ENCODE measurements at regions not wholly inside any gene's neighbourhood (a gene's known extent, or its start where the extent isn't known, plus 50 kb on each side); places are given as distances from the start of the nearest gene placed in this dataset.

DNA sequence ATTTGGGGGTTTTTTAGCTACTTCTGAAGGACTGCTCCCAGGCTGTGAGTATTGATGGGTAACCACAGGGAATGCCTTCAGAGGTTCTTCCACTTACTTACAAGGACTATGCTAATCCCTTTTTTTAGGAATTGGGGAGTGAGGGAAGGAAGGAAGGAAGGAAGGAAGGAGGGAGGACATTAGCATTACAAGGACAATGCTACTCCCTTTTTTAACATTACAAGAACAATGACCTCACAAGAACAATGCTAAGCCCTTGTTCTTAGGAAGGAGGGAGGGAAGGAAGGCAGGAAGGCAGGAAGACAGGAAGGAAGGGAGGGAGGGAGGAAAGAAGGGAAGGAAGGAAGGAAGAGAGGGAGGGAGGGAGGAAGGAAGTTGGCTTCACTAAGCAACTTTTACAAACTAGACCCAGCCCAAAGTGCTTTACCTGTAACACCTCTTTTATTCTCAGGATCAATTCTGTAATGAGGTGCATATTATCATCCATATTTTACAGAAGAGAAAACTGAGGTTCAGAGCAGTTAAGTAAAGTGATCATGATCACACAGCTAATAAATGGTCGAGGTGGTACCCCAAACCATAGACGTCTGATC is 446.8 kb upstream of the JARID2 start:
- no peak for DNase-seq

DNA sequence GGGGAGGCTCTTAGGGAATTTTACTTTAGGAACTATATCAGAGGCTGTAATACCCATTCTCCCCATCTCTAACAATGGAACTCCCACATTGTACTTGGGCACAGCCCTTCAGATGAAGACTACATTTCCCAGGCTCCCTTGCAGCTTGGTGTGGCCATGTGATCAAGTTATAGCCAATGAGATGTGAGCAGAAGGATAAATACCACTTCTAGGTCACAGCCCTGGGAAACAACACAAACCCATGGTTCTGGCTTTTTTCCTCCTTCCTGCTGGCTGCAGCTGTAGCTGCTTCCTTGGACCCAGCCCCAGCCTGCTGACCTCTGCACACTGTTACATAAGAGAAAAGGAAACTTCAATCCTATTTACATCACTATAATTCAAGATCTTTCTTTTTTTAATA is 445.9 kb upstream of the JARID2 start:
- peak in 40 of 56 donors; percentile 1 to 77 (median 32) for DNase-seq

DNA sequence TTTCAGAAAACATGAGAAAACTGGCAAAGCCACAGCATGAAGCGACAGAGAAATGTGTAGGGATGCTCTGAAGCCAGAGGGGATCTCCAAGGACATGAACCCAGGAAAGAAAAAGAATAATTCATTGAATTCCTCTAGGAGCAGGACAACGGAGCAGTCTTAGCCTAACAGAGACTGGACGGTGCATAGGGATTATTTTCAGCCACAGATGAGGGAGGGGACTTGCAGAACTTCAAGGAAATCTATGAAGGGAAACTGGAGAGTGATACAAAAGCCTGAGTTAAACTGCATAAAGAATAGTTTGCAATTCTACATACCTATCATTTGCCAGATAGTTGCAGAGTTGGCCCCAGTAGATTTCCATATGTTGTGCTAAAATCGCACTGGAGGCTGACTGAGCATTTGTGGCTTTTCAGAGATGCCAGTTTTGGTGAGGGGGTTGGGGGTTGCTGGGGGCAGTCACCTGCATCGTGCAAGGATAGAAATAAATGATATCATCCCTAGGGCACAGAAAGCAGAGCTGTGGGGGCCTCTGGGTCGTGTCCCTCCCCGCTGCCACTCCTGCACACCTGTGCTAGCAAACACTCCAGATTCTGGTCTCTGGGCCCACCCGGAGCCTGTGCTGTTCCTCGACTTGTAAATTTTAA is 443.2 kb upstream of the JARID2 start:
- DNase-seq = no peak

DNA sequence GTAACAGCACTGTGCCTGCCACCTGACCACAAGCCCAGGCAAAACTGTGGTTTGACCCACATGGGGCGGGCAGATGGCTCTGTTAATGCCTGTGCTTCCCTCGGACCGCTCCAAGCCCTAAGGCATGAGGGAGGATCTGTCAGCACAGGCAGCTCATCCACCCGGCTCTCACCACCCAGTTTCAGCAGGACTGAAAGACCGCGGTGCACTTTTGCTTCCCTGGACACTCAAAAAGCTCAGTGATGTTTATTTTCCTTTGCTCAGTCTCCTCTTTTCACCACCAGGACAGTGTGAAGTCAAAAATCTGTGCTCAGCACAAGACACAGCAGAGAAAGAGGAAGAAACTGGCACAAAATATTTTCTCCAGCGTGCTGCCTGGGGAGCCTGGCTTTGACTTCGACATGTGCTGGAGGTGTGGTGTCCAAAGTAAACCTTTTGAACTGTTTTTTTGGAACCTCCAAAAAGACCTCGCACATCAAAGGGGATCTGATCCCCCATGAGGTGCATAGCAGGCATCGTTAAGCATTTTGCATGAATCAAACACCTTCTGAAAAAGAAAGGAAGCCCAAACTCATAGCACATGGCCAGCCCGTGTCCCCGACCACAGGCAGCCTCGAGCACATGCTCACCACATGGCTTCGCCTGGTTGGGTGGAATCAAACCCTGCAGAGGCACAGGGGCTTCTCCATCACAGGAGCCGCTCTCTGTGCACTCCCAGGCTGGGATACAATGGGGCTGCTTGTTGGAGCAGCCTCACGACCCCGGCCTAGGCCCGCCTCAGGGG is 441.7 kb upstream of the JARID2 start:
- DNase-seq = peak in 8 of 56 donors; percentile 2 to 56 (median 22)

DNA sequence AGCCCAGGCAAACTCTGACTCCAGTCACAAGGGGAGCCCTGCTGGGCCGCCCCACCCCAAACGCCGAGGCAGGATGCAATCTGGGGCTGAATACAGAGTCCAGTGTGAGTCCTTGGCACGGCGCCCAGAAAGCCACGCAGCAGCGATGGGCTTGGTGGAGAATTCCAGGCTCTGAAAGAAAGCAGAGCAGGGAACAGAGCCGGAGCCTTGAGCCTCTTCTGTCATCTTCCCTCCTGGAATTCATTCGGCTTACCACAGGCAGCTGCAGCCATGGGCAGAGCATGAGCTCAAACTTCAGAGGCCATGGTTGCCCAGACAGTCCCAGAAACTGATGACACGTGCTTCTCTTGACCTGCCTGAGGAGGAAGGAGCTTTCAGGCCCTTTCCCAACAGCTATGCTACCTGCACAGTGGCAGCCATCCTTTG is 441.1 kb upstream of the JARID2 start:
- DNase-seq = peak in 55 of 56 donors; percentile 23 to 91 (median 69)

DNA sequence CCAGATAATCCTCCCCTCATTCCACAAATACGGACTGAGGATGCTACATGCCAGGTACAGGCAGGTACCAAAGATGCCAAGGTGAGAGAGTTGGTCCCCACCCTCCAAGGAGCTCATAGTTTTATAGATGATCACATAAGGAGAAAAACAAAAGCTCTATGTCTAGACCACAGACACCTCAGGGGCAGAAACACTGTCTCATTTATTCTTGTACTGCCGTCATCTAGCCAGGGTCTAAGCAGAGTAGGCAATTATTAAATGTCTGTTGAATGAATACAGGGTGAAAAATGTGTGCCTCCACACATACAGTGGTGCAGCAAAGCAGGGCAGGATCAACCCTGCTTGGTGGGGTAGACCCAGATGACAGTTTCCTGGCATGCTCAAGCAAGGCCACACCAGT is 439.8 kb upstream of the JARID2 start:
- no peak for DNase-seq

DNA sequence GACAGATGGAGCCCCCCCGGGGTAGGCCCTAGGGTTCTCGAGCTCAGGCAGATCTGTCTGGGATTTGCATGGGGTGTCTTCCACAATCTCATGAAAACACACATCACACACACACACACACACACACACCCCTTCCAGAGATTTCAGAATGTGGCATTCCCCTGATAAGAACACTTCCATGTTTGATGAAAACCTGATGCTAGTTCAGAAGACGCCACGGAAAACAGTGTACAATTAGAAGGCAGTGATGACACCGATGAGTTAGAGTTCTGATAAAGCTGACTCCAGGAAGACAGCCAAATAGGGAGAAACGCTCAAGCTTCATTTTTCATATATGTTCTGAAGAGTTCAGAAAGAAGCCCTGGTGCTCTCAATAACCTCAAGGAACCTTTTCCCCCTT is 438.7 kb upstream of the JARID2 start:
- DNase-seq = no peak

DNA sequence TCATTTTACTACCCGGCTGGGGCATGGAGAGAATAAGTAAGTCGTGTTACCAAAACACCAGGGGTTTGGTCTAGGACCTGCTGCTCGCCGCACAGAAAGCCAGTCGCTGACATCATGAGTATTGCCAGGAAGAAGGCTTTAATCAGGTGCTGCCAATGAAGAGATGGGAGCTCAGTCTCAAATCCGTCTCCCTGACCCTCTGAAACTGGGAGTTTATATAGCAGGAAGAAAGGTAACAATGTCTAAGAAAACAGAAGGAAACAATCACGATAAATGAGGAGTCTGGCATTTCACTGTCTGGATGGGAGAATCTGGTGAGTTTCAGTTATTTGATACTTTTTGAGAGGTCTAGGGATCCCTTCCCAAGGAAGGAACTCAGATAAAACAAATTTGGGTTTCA is 437.9 kb upstream of the JARID2 start:
- DNase-seq = no peak

DNA sequence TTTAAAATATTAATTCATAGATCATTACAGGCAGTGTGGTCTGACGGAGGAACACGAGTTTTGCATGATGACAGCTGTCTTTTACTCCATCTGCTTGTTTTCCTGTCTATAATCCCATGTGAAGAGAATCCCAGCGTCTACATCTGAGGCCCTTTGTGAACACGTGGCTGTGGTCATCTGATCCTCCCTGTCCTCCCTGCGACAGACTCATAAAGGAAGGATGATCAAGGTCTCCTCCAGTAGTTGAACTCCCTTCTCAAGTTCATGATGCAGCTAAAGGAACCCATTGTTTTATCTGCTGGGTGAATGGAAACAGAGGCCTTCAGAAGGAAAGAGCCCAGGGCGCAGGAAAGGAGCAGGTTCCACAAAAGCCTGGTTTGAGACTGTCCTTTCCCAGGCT is 435.8 kb upstream of the JARID2 start:
- no peak for DNase-seq

DNA sequence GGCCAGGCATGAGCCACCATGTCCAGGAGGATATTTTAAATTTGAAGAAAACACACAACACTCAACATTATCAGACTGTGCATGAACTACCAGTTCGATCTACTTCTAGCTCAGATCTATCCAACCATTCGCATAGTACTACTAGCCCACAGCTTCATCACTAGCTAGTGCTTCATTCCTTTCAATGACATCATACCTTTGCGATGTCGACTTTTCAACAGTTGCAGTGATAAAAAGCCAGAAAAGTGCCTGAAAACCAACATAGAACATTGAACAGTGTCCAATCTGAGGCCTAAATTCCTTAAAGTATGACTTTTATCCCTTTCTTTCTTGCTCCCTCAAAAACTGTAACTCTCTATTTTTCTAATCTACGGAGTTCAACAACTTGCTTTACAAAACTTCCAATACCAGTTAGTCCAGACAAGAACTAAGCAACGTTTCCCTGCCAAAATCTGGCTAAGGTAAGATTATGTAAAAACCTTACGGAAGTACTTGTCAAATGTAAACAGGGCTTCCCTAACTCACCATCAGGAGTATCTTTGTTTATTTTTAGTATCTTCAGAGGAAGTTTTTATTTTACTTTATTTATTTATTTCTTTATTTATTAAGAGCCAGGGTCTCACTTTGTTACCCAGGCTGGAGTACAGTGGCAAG is 434.0 kb upstream of the JARID2 start:
- DNase-seq = no peak

DNA sequence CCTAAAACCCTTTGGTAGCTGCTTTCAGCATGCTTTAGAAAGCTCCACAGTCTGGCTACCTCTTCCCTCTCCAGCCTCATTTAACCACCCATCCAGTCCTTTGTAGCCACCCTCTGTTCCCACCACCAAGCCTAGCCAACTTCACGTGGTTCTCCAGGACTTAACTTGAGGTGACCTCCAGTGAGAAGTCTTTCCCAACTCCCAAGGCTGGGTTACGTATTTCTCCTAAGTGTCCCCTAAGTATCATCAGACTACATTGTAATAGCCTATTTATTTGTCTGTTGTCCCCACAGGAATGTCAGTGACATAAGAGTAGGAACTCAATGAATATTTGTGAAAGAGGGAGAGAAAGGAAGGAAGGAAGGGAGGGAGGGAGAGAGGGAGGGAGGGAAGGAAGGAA is 431.9 kb upstream of the JARID2 start:
- DNase-seq = no peak

DNA sequence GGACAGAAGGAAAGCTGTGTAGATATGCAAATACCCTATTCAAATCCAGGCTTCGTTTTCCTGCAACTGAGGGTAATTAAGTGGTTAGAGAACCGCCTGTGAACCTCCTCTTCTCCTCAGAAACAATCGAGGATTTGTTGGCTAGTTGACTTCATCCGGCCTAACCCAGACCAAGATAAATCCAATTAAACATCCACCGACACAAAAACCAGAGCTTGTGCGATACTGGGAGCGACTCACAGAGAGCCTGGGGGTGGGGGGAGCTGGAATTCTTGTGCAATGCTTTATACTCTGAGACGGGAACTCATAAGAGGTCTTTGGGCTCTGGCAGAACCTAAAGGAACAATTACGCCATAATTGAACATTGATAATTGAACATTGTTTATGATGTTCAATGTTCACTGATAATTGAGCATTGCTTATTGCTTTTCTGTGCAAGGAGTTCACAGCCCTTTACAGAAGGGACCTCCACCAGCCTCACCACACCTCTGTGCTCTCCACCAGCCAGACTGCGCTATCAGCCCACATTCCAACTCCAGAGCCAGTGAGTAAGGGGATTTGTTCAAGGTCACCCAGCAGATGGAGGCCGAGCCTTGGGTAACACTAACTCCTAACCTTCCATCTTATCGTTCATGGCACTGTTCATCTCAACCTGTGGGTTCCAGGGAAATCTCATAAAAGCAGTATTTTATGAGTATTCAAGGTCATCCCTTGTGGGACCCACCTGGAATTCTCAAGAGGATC is 429.6 kb upstream of the JARID2 start:
- peak in 4 of 56 donors; percentile 8 to 44 (median 17) for DNase-seq

DNA sequence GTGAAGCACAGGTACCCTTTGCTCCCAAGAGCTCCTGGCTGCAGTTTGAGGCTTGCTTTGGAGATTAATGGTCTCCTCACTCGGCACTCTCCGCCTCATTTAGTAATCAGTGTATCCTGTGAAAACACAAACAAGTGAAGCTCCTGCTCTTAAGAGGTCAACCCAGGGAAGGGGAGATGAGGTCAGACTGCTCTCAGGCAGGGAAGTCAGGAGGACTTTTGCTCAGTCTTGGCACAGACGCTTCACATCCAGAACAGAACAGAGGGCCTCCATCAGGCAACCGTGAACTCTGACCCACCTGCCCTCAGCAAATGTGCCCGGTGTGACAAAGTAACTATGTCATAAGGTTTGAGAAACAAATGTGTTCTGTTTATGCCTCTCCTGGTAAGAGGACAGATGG is 428.8 kb upstream of the JARID2 start:
- no peak for DNase-seq

DNA sequence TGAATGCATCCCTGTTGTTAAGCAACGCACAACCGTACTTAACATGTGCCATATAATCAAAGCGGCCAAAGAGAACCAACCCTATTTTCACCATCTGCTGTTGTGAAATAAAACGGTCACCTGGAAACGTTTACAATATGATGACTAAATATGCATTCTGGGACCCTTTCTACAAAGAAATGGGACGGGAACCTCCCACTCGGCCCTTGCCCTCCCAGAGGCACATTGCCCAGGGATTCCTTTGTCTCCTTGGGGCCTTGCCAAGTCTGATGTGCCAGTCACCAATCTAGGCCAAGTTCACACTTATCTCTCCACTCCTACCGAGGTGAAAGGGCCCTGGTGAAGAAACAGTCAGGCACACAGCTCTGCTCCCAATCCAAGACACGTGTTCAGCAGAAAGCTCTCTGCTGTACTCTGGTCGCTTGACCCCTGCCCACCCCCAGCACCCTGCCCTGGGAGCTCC is 427.4 kb upstream of the JARID2 start:
- peak in 4 of 56 donors; percentile 5 to 15 (median 7) for DNase-seq

DNA sequence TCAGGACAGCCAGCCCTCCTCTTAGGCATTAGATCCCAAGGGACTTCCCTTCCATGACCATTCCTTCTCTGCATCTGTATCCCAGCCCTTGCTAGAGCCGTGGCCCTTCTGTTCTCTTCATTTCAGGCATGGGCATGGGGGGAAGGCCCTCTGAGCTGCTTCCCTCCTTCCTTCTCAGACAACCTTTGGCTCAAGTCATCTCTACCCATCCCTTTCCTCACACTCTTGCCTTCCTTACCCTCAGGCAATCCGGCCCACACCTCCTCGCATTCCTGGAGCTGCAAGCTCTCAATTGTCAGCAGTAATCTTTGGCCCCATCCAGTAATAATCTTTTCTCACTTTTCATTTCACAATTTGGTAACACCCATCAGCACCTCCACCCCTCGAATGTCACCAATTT is 426.9 kb upstream of the JARID2 start:
- DNase-seq = no peak

DNA sequence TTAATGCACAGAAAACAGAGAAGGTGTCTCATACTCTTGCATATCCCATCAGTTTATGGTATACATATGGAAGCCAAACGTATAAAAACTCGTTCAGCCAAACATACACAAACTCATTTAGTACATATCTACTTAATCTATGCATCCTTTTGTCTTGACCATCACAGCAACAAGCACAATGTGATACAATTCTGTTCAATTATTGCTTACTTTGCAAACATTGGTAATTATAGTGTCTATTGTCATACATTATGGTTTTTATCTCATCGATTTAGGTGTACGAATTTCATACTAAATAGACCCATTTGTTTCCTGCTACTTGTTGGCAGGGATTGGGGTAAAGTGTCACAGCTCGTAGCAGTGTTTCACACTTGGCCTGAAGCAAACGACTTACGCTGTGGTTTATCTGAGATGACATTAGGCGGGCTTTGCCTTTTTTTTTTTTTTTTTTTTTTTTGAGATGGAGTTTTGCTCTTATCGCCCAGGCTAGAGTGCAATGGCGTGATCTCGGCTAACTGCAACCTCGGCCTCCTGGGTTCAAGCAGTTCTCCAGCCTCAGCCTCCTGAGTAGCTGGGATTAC is 425.9 kb upstream of the JARID2 start:
- DNase-seq = no peak

DNA sequence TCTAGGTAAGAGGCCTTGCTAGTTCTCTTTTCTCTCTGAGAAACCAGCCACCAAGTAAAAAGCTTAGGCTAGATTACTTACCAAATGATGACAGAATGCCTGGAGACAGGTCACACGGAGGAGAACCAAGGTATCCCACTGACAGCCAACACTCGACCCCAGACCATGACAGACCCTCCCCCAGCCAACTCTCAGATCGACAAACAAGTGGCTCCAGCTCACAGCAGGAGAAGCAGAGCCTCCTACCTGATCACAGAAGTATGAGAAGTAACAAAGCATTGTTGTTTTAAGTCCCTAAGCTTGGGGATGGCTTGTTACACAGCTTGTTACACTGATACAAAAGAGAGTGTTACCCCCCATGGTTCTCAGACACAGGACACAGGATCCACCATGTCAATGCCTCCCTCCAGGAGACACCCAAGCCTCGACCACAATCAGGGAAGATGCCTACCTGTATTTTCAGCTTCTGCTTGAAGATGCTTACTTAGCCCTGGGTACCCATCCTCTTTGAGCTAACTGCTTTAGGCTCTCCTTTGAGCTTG is 423.8 kb upstream of the JARID2 start:
- DNase-seq = no peak

DNA sequence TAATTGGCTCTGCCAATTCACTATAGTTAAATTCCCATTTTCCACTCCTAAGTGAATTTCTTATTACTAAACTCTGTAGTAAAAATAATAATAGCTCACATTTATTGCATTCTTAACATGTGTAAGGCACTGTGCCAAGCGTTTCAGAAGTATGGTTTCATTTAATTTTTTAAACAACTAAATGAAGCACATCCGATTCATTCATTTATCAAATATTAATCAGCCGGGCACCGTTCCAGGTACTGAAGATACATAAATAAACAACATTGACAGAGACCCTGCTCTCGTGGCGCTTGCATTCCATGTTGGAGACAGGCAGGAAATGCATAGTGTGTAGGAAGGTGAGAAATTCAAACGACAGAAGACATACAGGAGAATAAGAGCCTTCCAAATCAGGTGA is 423.2 kb upstream of the JARID2 start:
- DNase-seq = peak in 1 of 56 donors; percentile 11

DNA sequence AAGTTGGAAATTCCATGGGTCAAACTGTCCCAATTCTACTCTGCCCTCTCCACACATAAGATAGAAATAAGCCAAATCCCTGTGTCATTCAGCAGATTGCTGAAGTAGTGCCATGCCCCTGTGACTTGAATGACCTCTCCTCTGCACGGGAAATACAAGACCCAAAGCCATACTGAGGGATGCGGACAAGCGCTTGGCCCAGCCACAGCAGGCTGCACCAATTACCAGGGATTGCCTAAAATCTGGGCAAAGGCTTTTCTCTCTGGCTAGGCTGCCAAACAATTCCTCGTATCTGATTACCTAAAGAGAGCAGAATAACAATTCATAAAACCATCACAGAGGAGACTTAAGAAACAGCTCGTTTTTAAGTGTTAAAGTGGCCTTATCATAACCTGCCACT is 421.8 kb upstream of the JARID2 start:
- DNase-seq = peak in 4 of 56 donors; percentile 7 to 13 (median 10)

DNA sequence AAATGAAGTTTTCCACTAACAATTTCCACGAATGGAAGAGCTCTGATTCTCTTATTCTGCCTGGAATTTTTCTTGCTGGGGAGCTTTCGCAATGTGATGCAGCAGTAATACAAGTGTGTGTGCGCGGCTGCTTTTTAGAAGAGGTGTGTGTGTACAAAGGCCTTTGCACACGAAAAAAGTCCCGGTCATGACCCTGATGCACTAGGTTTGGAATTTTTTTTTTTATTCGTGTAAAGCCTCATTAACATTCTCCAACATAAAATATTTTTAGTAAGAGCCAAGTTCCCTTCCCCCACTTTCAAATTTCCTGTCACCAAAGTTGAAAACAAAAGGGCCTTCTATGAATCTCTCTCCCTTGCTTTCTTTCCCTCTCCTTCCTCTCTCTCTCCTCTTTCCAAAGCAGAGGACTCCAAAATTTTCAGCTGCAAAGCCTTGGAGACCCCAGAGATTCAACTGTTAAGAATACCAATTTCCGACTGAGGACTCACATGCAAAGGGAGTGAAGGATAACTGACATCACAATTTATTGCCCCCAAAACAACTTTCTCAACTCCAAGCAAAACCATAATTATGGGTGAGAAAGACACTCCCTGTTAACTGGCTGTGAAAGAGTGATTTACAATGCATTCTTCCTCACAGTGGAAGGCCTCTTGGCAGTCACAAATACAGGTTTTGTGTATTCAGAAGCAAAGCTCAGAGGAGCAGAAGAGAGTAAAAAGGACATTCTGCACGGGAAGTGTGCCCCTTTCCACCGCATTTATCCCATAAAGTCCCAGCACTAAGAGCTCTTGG is 421.2 kb upstream of the JARID2 start:
- DNase-seq = peak in 5 of 56 donors; percentile 4 to 13 (median 7)

All from amygdala (tissue), 56 donors.